Esophagus squamous epithelium (tissue), 4 donors: ENCODE measurements at regions not wholly inside any gene's neighbourhood (a gene's known extent, or its start where the extent isn't known, plus 50 kb on each side); places are given as distances from the start of the nearest gene placed in this dataset.

Experiments used
- CTCF ChIP-seq, 6 experiments: fragments of 450-650 bp in 4 of 6; fragments of 200-600 bp in 2 of 6; sonication (generic) in 2 of 6; IDR thresholded peaks; one replicate each; pipeline ENCODE4 v1.5.1; 2016 to 2019; ENCODE audit warnings: antibody characterized with exemption in 6 of 6, mild to moderate bottlenecking in 4 of 6, moderate library complexity in 4 of 6
- POLR2A ChIP-seq, 4 donors: fragments of 450-650 bp; IDR thresholded peaks; one replicate each; pipeline ENCODE4 v1.6.1; 2017; ENCODE audit warnings: antibody characterized with exemption in 4 of 4, mild to moderate bottlenecking in 4 of 4, moderate library complexity in 3 of 4

GRCh38 chr1:195618287-195618686 lies 990.0 kb downstream of the KCNT2 start:
- TF ChIP-seq CTCF (IDR thresholded peaks at IDR 0.05): no peak
- no peak for TF ChIP-seq POLR2A (IDR thresholded peaks at IDR 0.05)
